Progenitor cell of endocrine pancreas (in vitro differentiated cells): ENCODE measurements at regions not wholly inside any gene's neighbourhood (a gene's known extent, or its start where the extent isn't known, plus 50 kb on each side); places are given as distances from the start of the nearest gene placed in this dataset.

Source experiments
- DNase-seq: peaks from one replicate; pipeline ENCODE4 v3.0.0; 2021; ENCODE audit warnings: low spot score; ENCODE audit not compliant: unreplicated experiment
- H3K27ac Mint-ChIP-seq: 2 replicates; pipeline ENCODE4 v1.8.0; 2021; ENCODE audit warnings: mild to moderate bottlenecking, moderate library complexity, mixed read lengths
- H3K27me3 Mint-ChIP-seq: 2 replicates; pipeline ENCODE4 v1.8.0; 2021; ENCODE audit warnings: mixed read lengths
- H3K36me3 Mint-ChIP-seq: 2 replicates; pipeline ENCODE4 v1.8.0; 2022; ENCODE audit warnings: mixed read lengths; ENCODE audit not compliant: insufficient read depth
- H3K4me1 Mint-ChIP-seq: 2 replicates; pipeline ENCODE4 v1.8.0; 2021; ENCODE audit warnings: low read depth, mixed read lengths
- H3K4me3 Mint-ChIP-seq: 2 replicates; pipeline ENCODE4 v1.8.0; 2021; ENCODE audit warnings: low read depth, mild to moderate bottlenecking, moderate library complexity, mixed read lengths
- H3K9me3 Mint-ChIP-seq: 2 replicates; pipeline ENCODE4 v1.8.0; 2021; ENCODE audit warnings: low read depth, mixed read lengths
- CTCF ChIP-seq: fragments of 200-600 bp; sonication (generic); IDR thresholded peaks from one replicate; pipeline ENCODE4 v1.5.0; 2021; ENCODE audit warnings: antibody characterized with exemption, mild to moderate bottlenecking; ENCODE audit not compliant: unreplicated experiment

GRCh38 chr5:30039379-30039778, 1154.1 kb upstream of the CDH6 start:
- DNase-seq = no peak
- Mint-ChIP-seq H3K27me3 (no peaks in the 10 kb centered on the region), H3K27ac (no peak overlapping the region), H3K4me3 (no peak overlapping the region), H3K4me1 (no peaks in the 10 kb centered on the region), H3K9me3 (peaks cover 7% of the 10 kb centered on the region), H3K36me3 (no peaks in the 10 kb centered on the region)
- no peak for TF ChIP-seq CTCF

GRCh38 chr5:30034870-30035269, 1158.6 kb upstream of the CDH6 start:
- TF ChIP-seq CTCF = no peak
- Mint-ChIP-seq H3K36me3 (no peaks in the 10 kb centered on the region), H3K4me1 (peaks cover 1% of the 10 kb centered on the region), H3K4me3 (no peak overlapping the region), H3K27me3 (no peaks in the 10 kb centered on the region), H3K27ac (no peak overlapping the region), H3K9me3 (peaks cover 7% of the 10 kb centered on the region)
- DNase-seq = no peak

GRCh38 chr5:30030101-30030500, 1163.4 kb upstream of the CDH6 start:
- Mint-ChIP-seq H3K27me3 (no peaks in the 10 kb centered on the region), H3K9me3 (peaks cover 8% of the 10 kb centered on the region), H3K27ac (no peak overlapping the region), H3K4me3 (no peak overlapping the region), H3K36me3 (no peaks in the 10 kb centered on the region), H3K4me1 (peaks cover 1% of the 10 kb centered on the region)
- no peak for DNase-seq
- no peak for TF ChIP-seq CTCF

- Mint-ChIP-seq H3K4me3 (no peak overlapping the region), H3K27ac (no peak overlapping the region), H3K9me3 (peaks cover 13% of the 10 kb centered on the region), H3K36me3 (no peaks in the 10 kb centered on the region), H3K27me3 (no peaks in the 10 kb centered on the region), H3K4me1 (no peaks in the 10 kb centered on the region)
- no peak for DNase-seq
- TF ChIP-seq CTCF = no peak
Measured at GRCh38 chr5:30001826-30002225, 1191.7 kb upstream of the CDH6 start.

GRCh38 chr5:30000231-30000630, 1193.3 kb upstream of the CDH6 start:
- H3K9me3 Mint-ChIP-seq = peaks cover 3% of the 10 kb centered on the region
- no peaks in the 10 kb centered on the region for H3K27me3 Mint-ChIP-seq
- no peaks in the 10 kb centered on the region for H3K4me1 Mint-ChIP-seq
- H3K27ac Mint-ChIP-seq = no peak overlapping the region
- TF ChIP-seq CTCF = no peak
- no peak overlapping the region for H3K4me3 Mint-ChIP-seq
- DNase-seq = no peak
- no peaks in the 10 kb centered on the region for H3K36me3 Mint-ChIP-seq
